IMR-90 (cell line): ENCODE measurements at regions not wholly inside any gene's neighbourhood (a gene's known extent, or its start where the extent isn't known, plus 50 kb on each side); places are given as distances from the start of the nearest gene placed in this dataset.
"Not testable (repeated sequence)": the region's sequence is repeated elsewhere in the genome, so short reads cannot be mapped to it uniquely, and the experiment has no call there.

Source experiments
- ATAC-seq: fragments of 200-7000 bp; cut with Tn5 transposase; 2 replicates; pipeline ENCODE4 v1.9.1; 2020; ENCODE audit warnings: low read depth, mild to moderate bottlenecking, moderate library complexity
- BruUV-seq: library from RNA; stranded (reverse); fragments of 400-500 nt; replicated peaks from 2 replicates; lab custom pipeline; 2021; lab: Mats Ljungman, UMichigan
- CTCF ChIA-PET: fragments of 300-600 bp; formaldehyde crosslinking; extraction: SDS; loops from one replicate; lab custom pipeline; 2021; ENCODE audit warnings: antibody characterized with exemption; lab: Yijun Ruan, JAX
- POLR2A ChIA-PET: fragments of 300-600 bp; sonication (Branson Sonifier 250); formaldehyde crosslinking; loops from one replicate; lab custom pipeline; 2022; ENCODE audit warnings: antibody characterized with exemption; ENCODE audit not compliant: unreplicated experiment; lab: Charles Lee
- DNase-seq: peaks from one replicate; pipeline ENCODE4 v3.0.0; 2013
- H2AFZ ChIP-seq: replicated peaks from 2 replicates; pipeline ENCODE3; 2013; ENCODE audit warnings: low read length, mild to moderate bottlenecking; ENCODE audit not compliant: poor library complexity
- H2AK5ac ChIP-seq: 2 replicates; pipeline ENCODE4 v1.6.1; 2013; ENCODE audit warnings: low read depth, low read length, inconsistent platforms
- H2AK9ac ChIP-seq: replicated peaks from 2 replicates; pipeline ENCODE3; 2013; ENCODE audit warnings: mild to moderate bottlenecking, low read depth, low read length, moderate library complexity; ENCODE audit not compliant: poor library complexity
- H2BK120ac ChIP-seq: 2 replicates; pipeline ENCODE4 v1.6.1; 2013; ENCODE audit warnings: low read depth, low read length, inconsistent platforms
- H2BK15ac ChIP-seq: 3 replicates; pipeline ENCODE4 v1.6.1; 2013; ENCODE audit warnings: low read depth, low read length, inconsistent platforms
- H2BK20ac ChIP-seq: 2 replicates; pipeline ENCODE4 v1.6.1; 2013; ENCODE audit warnings: low read depth, mild to moderate bottlenecking, inconsistent platforms, low read length, moderate library complexity
- H2BK5ac ChIP-seq: 2 replicates; pipeline ENCODE4 v1.6.1; 2013; ENCODE audit warnings: mild to moderate bottlenecking, low read depth, low read length, inconsistent platforms; ENCODE audit not compliant: poor library complexity, severe bottlenecking
- H3K14ac ChIP-seq: replicated peaks from 2 replicates; pipeline ENCODE4 v1.6.1; 2013; ENCODE audit warnings: low read depth, low read length, inconsistent platforms
- H3K18ac ChIP-seq: 2 replicates; pipeline ENCODE4 v1.6.1; 2013; ENCODE audit warnings: low read depth, low read length, control low read depth
- H3K23ac ChIP-seq: 2 replicates; pipeline ENCODE4 v1.6.1; 2013; ENCODE audit warnings: low read depth, low read length, inconsistent platforms
- H3K27ac ChIP-seq: 2 replicates; pipeline ENCODE4 v1.5.1; 2013; ENCODE audit warnings: mild to moderate bottlenecking, control low read depth, low read length; ENCODE audit not compliant: insufficient read depth
- H3K27me3 ChIP-seq: 2 replicates; pipeline ENCODE4 v1.6.1; 2013; ENCODE audit warnings: low read length; ENCODE audit not compliant: control insufficient read depth, insufficient read depth
- H3K36me3 ChIP-seq: 2 replicates; pipeline ENCODE4 v1.6.1; 2013; ENCODE audit warnings: low read length, mixed read lengths; ENCODE audit not compliant: control insufficient read depth, insufficient read depth
- H3K4ac ChIP-seq: 2 replicates; pipeline ENCODE4 v1.6.1; 2013; ENCODE audit warnings: low read depth, low read length, inconsistent platforms
- H3K4me1 ChIP-seq: 2 replicates; pipeline ENCODE4 v1.6.1; 2013; ENCODE audit warnings: low read length, mixed read lengths; ENCODE audit not compliant: control insufficient read depth, insufficient read depth
- H3K4me2 ChIP-seq: 2 replicates; pipeline ENCODE4 v1.6.1; 2013; ENCODE audit warnings: low read depth, mild to moderate bottlenecking, control low read depth, low read length, moderate library complexity
- H3K4me3 ChIP-seq: 2 replicates; pipeline ENCODE4 v1.5.1; 2013; ENCODE audit warnings: low read depth, mild to moderate bottlenecking, control low read depth, low read length, moderate library complexity; ENCODE audit not compliant: insufficient read depth
- H3K56ac ChIP-seq: 2 replicates; pipeline ENCODE4 v1.6.1; 2013; ENCODE audit warnings: low read length, inconsistent platforms; ENCODE audit not compliant: insufficient read depth; ENCODE audit errors: extremely low read depth
- H3K79me1 ChIP-seq, 2 experiments: 2 replicates each; pipeline ENCODE4 v1.6.1; 2013; ENCODE audit warnings: low read length in 2 of 2, inconsistent platforms in 1 of 2, low read depth in 1 of 2
- H3K9ac ChIP-seq: 2 replicates; pipeline ENCODE4 v1.6.1; 2013; ENCODE audit warnings: low read depth, low read length, control low read depth
- H3K9me1 ChIP-seq: 2 replicates; pipeline ENCODE4 v1.6.1; 2013; ENCODE audit warnings: low read length, inconsistent platforms; ENCODE audit not compliant: insufficient read depth
- H3K9me3 ChIP-seq: 2 replicates; pipeline ENCODE4 v1.6.1; 2013; ENCODE audit warnings: low read length; ENCODE audit not compliant: control insufficient read depth, insufficient read depth
- H4K20me1 ChIP-seq: 2 replicates; pipeline ENCODE4 v1.6.1; 2013; ENCODE audit warnings: low read length, inconsistent platforms; ENCODE audit not compliant: insufficient read depth
- H4K5ac ChIP-seq: 2 replicates; pipeline ENCODE4 v1.6.1; 2013; ENCODE audit warnings: mild to moderate bottlenecking, low read depth, low read length, control low read depth
- H4K8ac ChIP-seq, 2 experiments: 2 replicates each; pipeline ENCODE4 v1.6.1; 2013; ENCODE audit warnings: low read depth in 2 of 2, low read length in 2 of 2, control low read depth in 1 of 2, inconsistent platforms in 1 of 2
- H4K91ac ChIP-seq: 2 replicates; pipeline ENCODE4 v1.6.1; 2013; ENCODE audit warnings: low read depth, low read length, inconsistent platforms; ENCODE audit not compliant: insufficient read depth
- BHLHE40 ChIP-seq: fragments of 150-350 bp; IDR thresholded peaks from 2 replicates; pipeline ENCODE4 v1.6.1; 2016; ENCODE audit warnings: mild to moderate bottlenecking, low read depth, low read length
- MAZ ChIP-seq: IDR thresholded peaks from 2 replicates; pipeline ENCODE4 v1.6.1; 2012; ENCODE audit warnings: low read depth, mild to moderate bottlenecking, low read length, improper control_type of control experiment, moderate library complexity, borderline replicate concordance
- WGBS, 2 experiments: methylation state at CpG; one replicate each; pipeline versions ENCODE4 v1.1.5 to v1.1.7; 2013; ENCODE audit warnings: missing lambda C conversion rate in 2 of 2; ENCODE audit not compliant: insufficient read length in 1 of 2; ENCODE audit errors: extremely low coverage in 2 of 2; 5-methylcytosine and 5-hydroxymethylcytosine counted together
- dilution Hi-C: fragments of 300-500 bp; cut with HindIII; formaldehyde crosslinking; loops from one replicate; pipeline ENCODE4 v1.14.3; 2018; ENCODE audit warnings: low sequenced_read_pairs; ENCODE audit not compliant: unreplicated experiment
- in situ Hi-C: fragments of 300-500 bp; cut with MboI; formaldehyde crosslinking; loops from 3 replicates; pipeline ENCODE4 v1.14.3; 2019; ENCODE audit warnings: low sequenced_read_pairs, inconsistent platforms, mixed read lengths
- intact Hi-C: fragments of 100-400 bp; cut with micrococcal nuclease; formaldehyde crosslinking; loops from 2 replicates; pipeline ENCODE4 v1.10.0; 2022

- Histone ChIP-seq H2BK20ac (no peak overlapping the region), H4K5ac (no peak overlapping the region), H3K9ac (no peak overlapping the region), H3K9me1 (no peaks in the 10 kb centered on the region), H3K23ac (no peak overlapping the region), H4K20me1 (no peaks in the 10 kb centered on the region), H3K36me3 (no peaks in the 10 kb centered on the region), H3K14ac (no peak overlapping the region), H3K27ac (no peak overlapping the region), H2AK9ac (no peak overlapping the region), H4K91ac (no peak overlapping the region), H3K4ac (no peak overlapping the region), H2AFZ (peak overlapping the region; percentile 28), H2BK15ac (no peak overlapping the region), H2AK5ac (no peak overlapping the region), H3K9me3 (no peaks in the 10 kb centered on the region), H3K27me3 (no peaks in the 10 kb centered on the region), H3K56ac (no peak overlapping the region), H3K18ac (no peak overlapping the region), H2BK120ac (no peak overlapping the region), H4K8ac (no peak overlapping the region), H3K4me1 (no peaks in the 10 kb centered on the region; the same call in none of the 2 replicates), H2BK5ac (no peak overlapping the region), H3K79me1 (no peaks in the 10 kb centered on the region), H3K4me2 (no peak overlapping the region), H3K4me3 (no peak overlapping the region)
- ATAC-seq (no peak; the same call in 1 of the 2 replicates), DNase-seq (no peak)
- ChIA-PET POLR2A (no interaction called here), CTCF (no interaction called here)
- no TSS peak for BruUV-seq
- in situ Hi-C loops (no loop called here), dilution Hi-C loops (no loop called here), intact Hi-C loops (no loop called here)
- no CpG with 5 or more reads among the region's 6 CpGs for WGBS, 2 experiments
- TF ChIP-seq MAZ = no peak
- TF ChIP-seq BHLHE40 = no peak
These were observed 98.8 kb upstream of the MMADHC start for GRCh38 chr2:149686136-149687051.

- H3K9ac ChIP-seq, H3K4ac ChIP-seq, dilution Hi-C loops, H3K4me3 ChIP-seq, H2BK15ac ChIP-seq, H3K27me3 ChIP-seq, H3K4me1 ChIP-seq, H3K56ac ChIP-seq, H3K9me1 ChIP-seq, intact Hi-C loops, H2BK20ac ChIP-seq, in situ Hi-C loops, H2AK5ac ChIP-seq, H3K23ac ChIP-seq, POLR2A ChIA-PET, H4K8ac ChIP-seq, H3K4me2 ChIP-seq, BruUV-seq, H4K5ac ChIP-seq, H4K20me1 ChIP-seq, H2AFZ ChIP-seq, H3K27ac ChIP-seq, ATAC-seq, H4K91ac ChIP-seq, DNase-seq, H3K79me1 ChIP-seq, H3K18ac ChIP-seq, H3K36me3 ChIP-seq, H3K14ac ChIP-seq, H2AK9ac ChIP-seq, H2BK5ac ChIP-seq, H2BK120ac ChIP-seq, H3K9me3 ChIP-seq, CTCF ChIA-PET: not testable (repeated sequence)
- no CpG with 5 or more reads among the region's 4 CpGs for WGBS, 2 experiments
These were observed 97.8 kb upstream of the MMADHC start for GRCh38 chr2:149685401-149685800.
